Nephron progenitor cell (in vitro differentiated cells): ENCODE measurements at regions not wholly inside any gene's neighbourhood (a gene's known extent, or its start where the extent isn't known, plus 50 kb on each side); places are given as distances from the start of the nearest gene placed in this dataset.

Experiments
- DNase-seq: peaks from one replicate; pipeline ENCODE4 v3.0.0; 2021
- H3K27ac Mint-ChIP-seq: 2 replicates; pipeline ENCODE4 v1.8.0; 2021; ENCODE audit warnings: mild to moderate bottlenecking, moderate library complexity, mixed read lengths
- H3K27me3 Mint-ChIP-seq: 2 replicates; pipeline ENCODE4 v1.8.0; 2021; ENCODE audit warnings: mild to moderate bottlenecking, low read depth, mixed read lengths; ENCODE audit not compliant: poor library complexity
- H3K36me3 Mint-ChIP-seq: 2 replicates; pipeline ENCODE4 v1.8.0; 2021; ENCODE audit warnings: low read depth, mixed read lengths
- H3K4me1 Mint-ChIP-seq: 2 replicates; pipeline ENCODE4 v1.8.0; 2021; ENCODE audit warnings: mixed read lengths
- H3K4me3 Mint-ChIP-seq: 2 replicates; pipeline ENCODE4 v1.8.0; 2021; ENCODE audit warnings: mild to moderate bottlenecking, moderate library complexity, mixed read lengths
- H3K9me3 Mint-ChIP-seq: 2 replicates; pipeline ENCODE4 v1.8.0; 2021; ENCODE audit warnings: mild to moderate bottlenecking, moderate library complexity, mixed read lengths
- CTCF ChIP-seq: fragments of 200-600 bp; sonication (generic); IDR thresholded peaks from 2 replicates; pipeline ENCODE4 v1.5.0; 2021; ENCODE audit warnings: antibody characterized with exemption

GRCh38 chr7:36802459-36803135, 78.3 kb upstream of the AOAH start:
- Mint-ChIP-seq H3K9me3 (peaks cover 4% of the 10 kb centered on the region), H3K4me1 (peaks cover 23% of the 10 kb centered on the region), H3K27ac (no peak overlapping the region), H3K36me3 (no peaks in the 10 kb centered on the region), H3K27me3 (peaks cover 3% of the 10 kb centered on the region), H3K4me3 (no peak overlapping the region)
- no peak for TF ChIP-seq CTCF
- DNase-seq, result no peak

DNA sequence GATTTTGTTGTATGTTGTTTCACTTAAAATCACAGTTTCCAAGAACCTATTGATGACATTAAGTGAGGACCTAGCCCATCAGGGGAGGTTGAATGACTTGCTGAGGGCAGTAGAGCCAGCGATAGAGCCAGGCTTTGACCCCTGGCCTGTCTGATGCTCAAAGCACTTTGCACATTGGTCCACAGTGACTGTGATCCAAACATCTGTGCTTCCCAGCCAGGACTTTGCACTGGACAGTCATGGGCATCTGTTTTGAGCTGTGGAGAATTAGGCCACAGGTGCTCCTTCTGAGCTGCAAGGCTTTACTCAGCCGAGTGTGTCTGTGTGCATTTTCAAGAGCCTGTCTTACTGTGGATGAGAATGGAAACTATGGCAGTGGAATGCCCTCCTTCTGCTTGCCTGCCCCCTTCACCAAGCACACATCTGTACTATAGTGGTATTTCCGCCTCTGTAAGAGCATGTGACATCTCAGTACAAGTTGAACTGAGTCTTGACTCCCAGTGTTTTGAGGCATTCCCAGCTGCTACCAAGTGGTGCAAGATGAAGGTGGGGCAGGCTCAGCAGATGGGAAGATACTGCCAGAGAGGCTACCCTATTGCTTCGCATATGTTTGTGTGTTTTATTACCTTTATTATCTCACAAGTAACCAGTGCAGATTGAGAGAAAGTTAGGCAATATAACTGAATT, 72.7 kb upstream of the AOAH start:
- TF ChIP-seq CTCF, result no peak
- H3K36me3 Mint-ChIP-seq, result no peaks in the 10 kb centered on the region
- H3K27ac Mint-ChIP-seq, result no peak overlapping the region
- no peak for DNase-seq
- H3K9me3 Mint-ChIP-seq, result peaks cover 4% of the 10 kb centered on the region
- H3K4me3 Mint-ChIP-seq, result no peak overlapping the region
- peaks cover 4% of the 10 kb centered on the region for H3K4me1 Mint-ChIP-seq
- peaks cover 3% of the 10 kb centered on the region for H3K27me3 Mint-ChIP-seq

DNA sequence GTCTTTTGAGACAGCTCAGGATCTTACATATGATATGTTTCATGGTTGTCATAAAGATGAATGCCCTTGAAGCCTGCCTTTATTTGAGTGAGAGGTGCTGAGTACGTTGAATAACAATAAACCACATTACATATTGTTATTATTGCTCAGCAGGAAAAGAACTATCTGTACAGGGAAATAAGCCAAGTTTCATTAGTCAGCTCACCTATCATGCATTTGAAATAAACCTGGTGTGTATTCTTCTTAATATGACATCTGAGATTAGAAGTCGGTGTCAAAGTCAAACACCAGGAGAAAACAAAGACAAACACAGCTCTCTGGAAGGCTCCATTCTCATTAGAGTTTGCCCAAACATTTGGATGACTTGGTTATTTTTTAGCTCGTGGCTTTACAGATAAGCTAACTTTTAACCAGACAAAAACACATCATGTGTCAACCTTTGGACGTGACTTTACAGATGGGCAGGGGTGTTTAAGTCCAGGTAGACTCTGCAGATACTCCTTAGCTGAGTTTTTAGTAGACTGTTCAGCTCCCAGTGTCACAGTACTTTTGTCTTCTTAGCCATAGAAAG, 71.2 kb upstream of the AOAH start:
- peaks cover 4% of the 10 kb centered on the region for H3K9me3 Mint-ChIP-seq
- no peak overlapping the region for H3K4me3 Mint-ChIP-seq
- TF ChIP-seq CTCF, result no peak
- H3K4me1 Mint-ChIP-seq, result peaks cover 18% of the 10 kb centered on the region
- DNase-seq, result no peak
- peak overlapping the region; percentile 15 for H3K27ac Mint-ChIP-seq
- peaks cover 3% of the 10 kb centered on the region for H3K27me3 Mint-ChIP-seq
- no peaks in the 10 kb centered on the region for H3K36me3 Mint-ChIP-seq

DNA sequence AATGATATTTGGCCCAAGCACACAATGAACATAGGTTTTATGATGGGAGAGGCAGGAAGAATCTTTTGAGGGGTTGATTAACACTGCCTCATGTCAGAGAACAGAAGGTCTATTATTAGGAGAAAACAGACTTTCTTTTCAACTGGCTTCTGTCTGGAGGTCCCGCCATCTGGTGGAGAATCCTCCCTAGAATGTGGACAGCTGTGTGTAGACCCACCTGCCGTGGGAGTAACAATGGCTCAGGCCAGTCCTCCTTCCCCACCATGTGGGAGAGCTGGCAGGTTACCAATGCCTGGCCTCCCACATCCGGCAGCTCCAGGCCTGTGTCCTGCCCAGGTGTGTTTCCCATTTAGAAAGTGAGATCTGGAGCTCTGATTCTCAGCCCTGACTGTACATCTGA, 70.4 kb upstream of the AOAH start:
- Mint-ChIP-seq H3K9me3 (peaks cover under 1% of the 10 kb centered on the region), H3K4me3 (no peak overlapping the region), H3K4me1 (peaks cover 27% of the 10 kb centered on the region), H3K27me3 (peaks cover 3% of the 10 kb centered on the region), H3K27ac (no peak overlapping the region), H3K36me3 (no peaks in the 10 kb centered on the region)
- TF ChIP-seq CTCF, result no peak
- DNase-seq, result no peak

DNA sequence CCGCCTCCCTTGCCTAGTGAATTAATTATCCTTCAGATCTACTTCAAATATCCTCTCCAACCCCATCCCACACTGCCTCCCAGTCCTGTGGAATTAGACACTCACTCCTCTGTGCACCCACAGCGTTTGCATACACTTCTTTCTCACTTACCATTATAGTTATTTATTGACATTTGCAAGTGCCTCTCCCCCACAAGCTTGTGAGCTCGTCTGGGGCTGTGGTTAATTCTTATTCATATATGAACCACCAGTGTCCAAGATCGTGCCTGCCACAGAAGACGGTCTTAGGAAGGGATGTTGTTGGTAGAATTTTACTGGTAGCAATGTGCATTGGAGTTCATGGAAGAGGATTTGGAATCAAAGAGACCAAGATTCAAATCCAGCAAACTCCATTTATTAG, 68.1 kb upstream of the AOAH start:
- no peak for TF ChIP-seq CTCF
- Mint-ChIP-seq H3K4me1 (peaks cover 35% of the 10 kb centered on the region), H3K27ac (no peak overlapping the region), H3K4me3 (no peak overlapping the region), H3K36me3 (no peaks in the 10 kb centered on the region), H3K9me3 (no peaks in the 10 kb centered on the region), H3K27me3 (peaks cover 3% of the 10 kb centered on the region)
- DNase-seq, result no peak
